ENCODE measurements at regions not wholly inside any gene's neighbourhood (a gene's known extent, or its start where the extent isn't known, plus 50 kb on each side); places are given as distances from the start of the nearest gene placed in this dataset.
"Not testable (repeated sequence)": the region's sequence is repeated elsewhere in the genome, so short reads cannot be mapped to it uniquely, and the experiment has no call there.

- not testable (repeated sequence) for DNase-seq (ENCODE audit: low spot score)
Observed at GRCh38 chr19:23984911-23985310, 70.2 kb downstream of the ZNF726 start.

GRCh38 chr19:23986623-23987022 is 71.9 kb downstream of the ZNF726 start:
- DNase-seq (ENCODE audit: low spot score) = no peak

GRCh38 chr19:23991170-23991569 is 76.5 kb downstream of the ZNF726 start:
- no peak for DNase-seq (ENCODE audit: low spot score)

- no peak for DNase-seq (ENCODE audit: low spot score)
Observed at GRCh38 chr19:23992348-23992747, 77.7 kb downstream of the ZNF726 start.

GRCh38 chr19:23993440-23993839 is 78.8 kb downstream of the ZNF726 start:
- no peak for DNase-seq (ENCODE audit: low spot score)

- no peak for DNase-seq (ENCODE audit: low spot score)
Observed at GRCh38 chr19:23996549-23996948, 81.9 kb downstream of the ZNF726 start.

GRCh38 chr19:23998568-23998967 is 83.9 kb downstream of the ZNF726 start:
- DNase-seq (ENCODE audit: low spot score) = no peak

GRCh38 chr19:23999821-24000610 is 85.3 kb downstream of the ZNF726 start:
- DNase-seq (ENCODE audit: low spot score) = no peak

- DNase-seq (ENCODE audit: low spot score) = no peak
Observed at GRCh38 chr19:24000656-24001055, 86.0 kb downstream of the ZNF726 start.

- no peak for DNase-seq (ENCODE audit: low spot score)
Observed at GRCh38 chr19:24002256-24002945, 84.6 kb upstream of the ZNF254 start.

GRCh38 chr19:24003537-24003936 is 83.5 kb upstream of the ZNF254 start:
- DNase-seq (ENCODE audit: low spot score) = no peak

- DNase-seq (ENCODE audit: low spot score) = no peak
Observed at GRCh38 chr19:24004166-24004565, 82.8 kb upstream of the ZNF254 start.

- no peak for DNase-seq (ENCODE audit: low spot score)
Observed at GRCh38 chr19:24029941-24030636, 56.9 kb upstream of the ZNF254 start.

GRCh38 chr19:24032651-24033050 is 54.3 kb upstream of the ZNF254 start:
- no peak for DNase-seq (ENCODE audit: low spot score)

GRCh38 chr19:24033301-24033962 is 53.6 kb upstream of the ZNF254 start:
- peak; percentile 36 for DNase-seq (ENCODE audit: low spot score)

GRCh38 chr19:24033963-24034342 is 53.0 kb upstream of the ZNF254 start:
- no peak for DNase-seq (ENCODE audit: low spot score)

- not testable (repeated sequence) for DNase-seq (ENCODE audit: low spot score)
Observed at GRCh38 chr19:24035261-24035880, 51.6 kb upstream of the ZNF254 start.
